Right ventricle myocardium inferior (tissue), 1 donor: ENCODE measurements at regions not wholly inside any gene's neighbourhood (a gene's known extent, or its start where the extent isn't known, plus 50 kb on each side); places are given as distances from the start of the nearest gene placed in this dataset.

Experiments used
- ATAC-seq: fragments of 200-7000 bp; cut with Tn5 transposase; one replicate; pipeline ENCODE4 v1.9.1; 2020; ENCODE audit warnings: mild to moderate bottlenecking, moderate library complexity
- DNase-seq: peaks from one replicate; pipeline ENCODE4 v3.0.0; 2021; ENCODE audit errors: missing footprints
- intact Hi-C: fragments of 100-400 bp; cut with DNase I; formaldehyde crosslinking; loops from one replicate; pipeline ENCODE4 v1.11.0; 2022
- donor health status: DM: no; HTN: yes; CAD: no; lungs with severe emphysema.

- intact Hi-C loops, result no loop called here
These were observed 123.7 kb downstream of the DAD1 start for GRCh38 chr14:22465201-22465840.

GRCh38 chr14:22464422-22465142, 124.4 kb downstream of the DAD1 start:
- intact Hi-C loops, result no loop called here
- DNase-seq (no peak), ATAC-seq (no peak)

More at GRCh38 chr14:22465201-22465840, 123.7 kb downstream of the DAD1 start:
- no peak for DNase-seq
- ATAC-seq, result no peak

- DNase-seq (peak; percentile 57), ATAC-seq (peak; percentile 56)
- intact Hi-C loops, result no loop called here
These were observed 125.3 kb downstream of the DAD1 start for GRCh38 chr14:22463763-22464173.

DNA sequence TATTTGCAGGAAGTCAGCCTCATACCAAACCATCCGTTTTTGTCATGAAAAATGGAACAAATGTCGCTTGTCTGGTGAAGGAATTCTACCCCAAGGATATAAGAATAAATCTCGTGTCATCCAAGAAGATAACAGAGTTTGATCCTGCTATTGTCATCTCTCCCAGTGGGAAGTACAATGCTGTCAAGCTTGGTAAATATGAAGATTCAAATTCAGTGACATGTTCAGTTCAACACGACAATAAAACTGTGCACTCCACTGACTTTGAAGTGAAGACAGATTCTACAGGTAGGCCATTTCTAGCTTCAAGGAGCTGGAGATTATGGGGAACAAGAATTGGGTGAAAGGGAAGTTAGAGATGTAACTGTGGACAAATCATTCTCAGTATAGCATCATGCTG, 126.1 kb downstream of the DAD1 start:
- intact Hi-C loops, result no loop called here

GRCh38 chr14:22460461-22461195, 128.4 kb downstream of the DAD1 start:
- ATAC-seq (no peak), DNase-seq (no peak)
- intact Hi-C loops, result no loop called here

More for the DNA sequence above, 126.1 kb downstream of the DAD1 start:
- ATAC-seq, result no peak
- no peak for DNase-seq

- ATAC-seq, result no peak
- intact Hi-C loops, result no loop called here
- no peak for DNase-seq
These were observed 130.3 kb downstream of the DAD1 start for GRCh38 chr14:22458737-22459136.

- intact Hi-C loops, result no loop called here
- DNase-seq, result no peak
- ATAC-seq, result no peak
These were observed 131.9 kb downstream of the DAD1 start for GRCh38 chr14:22456998-22457594.

GRCh38 chr14:22456421-22456820, 132.6 kb downstream of the DAD1 start:
- ATAC-seq, result no peak
- no peak for DNase-seq
- intact Hi-C loops, result no loop called here

GRCh38 chr14:22452330-22452729, 136.7 kb downstream of the DAD1 start:
- ATAC-seq, result no peak
- intact Hi-C loops, result no loop called here
- DNase-seq, result no peak

DNA sequence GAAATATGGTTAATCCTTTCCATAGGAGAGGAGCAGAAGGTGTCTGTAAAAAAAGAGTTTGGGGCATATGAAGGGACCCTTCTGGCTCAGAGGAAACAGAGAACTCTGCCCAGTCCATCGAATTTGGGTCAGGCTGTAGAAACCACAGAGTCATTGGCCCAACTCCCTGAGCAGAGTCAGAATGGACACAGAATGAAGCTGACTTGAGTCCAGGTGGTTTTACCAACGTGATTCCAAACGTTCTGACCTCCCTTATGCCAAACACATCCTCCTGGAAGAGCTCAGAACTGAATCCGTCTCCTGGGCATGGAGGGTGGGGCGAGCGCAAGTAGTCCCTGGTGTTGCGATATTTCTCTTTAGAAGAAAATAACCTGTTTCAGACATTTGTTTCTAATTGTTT, 138.8 kb downstream of the DAD1 start:
- ATAC-seq, result no peak
- intact Hi-C loops, result no loop called here
- no peak for DNase-seq

- ATAC-seq, result peak; percentile 58
- DNase-seq, result no peak
- intact Hi-C loops, result no loop called here
These were observed 139.5 kb downstream of the DAD1 start for GRCh38 chr14:22449600-22449905.

DNA sequence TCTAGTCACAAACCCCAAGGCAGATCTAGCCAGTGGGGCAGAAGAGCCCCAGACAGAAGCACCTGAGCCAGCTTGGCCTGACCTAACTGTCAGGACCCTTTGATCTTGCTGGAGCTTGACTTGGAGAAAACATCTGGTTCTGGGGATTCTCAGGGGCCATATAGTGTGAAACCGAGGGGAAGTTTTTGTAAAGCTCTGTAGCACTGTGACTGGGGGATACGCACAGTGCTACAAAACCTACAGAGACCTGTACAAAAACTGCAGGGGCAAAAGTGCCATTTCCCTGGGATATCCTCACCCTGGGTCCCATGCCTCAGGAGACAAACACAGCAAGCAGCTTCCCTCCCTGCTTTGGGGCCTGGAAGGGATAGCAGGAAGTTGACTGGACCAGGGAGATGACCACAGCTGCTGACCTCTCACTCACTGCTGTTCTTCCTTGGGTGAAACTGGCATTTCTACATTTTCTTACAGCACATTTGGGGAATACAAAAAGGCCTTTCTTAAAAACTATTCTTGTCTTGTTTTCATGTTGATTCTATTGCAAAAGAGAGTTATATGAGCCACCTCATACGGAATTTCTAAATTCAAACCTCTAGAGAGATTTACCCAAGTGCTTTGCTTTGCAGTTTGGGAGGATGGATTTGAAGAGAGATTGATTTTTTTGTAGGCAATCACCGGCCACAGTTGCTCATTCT, 140.0 kb downstream of the DAD1 start:
- no peak for DNase-seq
- intact Hi-C loops, result no loop called here
- ATAC-seq, result peak; percentile 80

DNA sequence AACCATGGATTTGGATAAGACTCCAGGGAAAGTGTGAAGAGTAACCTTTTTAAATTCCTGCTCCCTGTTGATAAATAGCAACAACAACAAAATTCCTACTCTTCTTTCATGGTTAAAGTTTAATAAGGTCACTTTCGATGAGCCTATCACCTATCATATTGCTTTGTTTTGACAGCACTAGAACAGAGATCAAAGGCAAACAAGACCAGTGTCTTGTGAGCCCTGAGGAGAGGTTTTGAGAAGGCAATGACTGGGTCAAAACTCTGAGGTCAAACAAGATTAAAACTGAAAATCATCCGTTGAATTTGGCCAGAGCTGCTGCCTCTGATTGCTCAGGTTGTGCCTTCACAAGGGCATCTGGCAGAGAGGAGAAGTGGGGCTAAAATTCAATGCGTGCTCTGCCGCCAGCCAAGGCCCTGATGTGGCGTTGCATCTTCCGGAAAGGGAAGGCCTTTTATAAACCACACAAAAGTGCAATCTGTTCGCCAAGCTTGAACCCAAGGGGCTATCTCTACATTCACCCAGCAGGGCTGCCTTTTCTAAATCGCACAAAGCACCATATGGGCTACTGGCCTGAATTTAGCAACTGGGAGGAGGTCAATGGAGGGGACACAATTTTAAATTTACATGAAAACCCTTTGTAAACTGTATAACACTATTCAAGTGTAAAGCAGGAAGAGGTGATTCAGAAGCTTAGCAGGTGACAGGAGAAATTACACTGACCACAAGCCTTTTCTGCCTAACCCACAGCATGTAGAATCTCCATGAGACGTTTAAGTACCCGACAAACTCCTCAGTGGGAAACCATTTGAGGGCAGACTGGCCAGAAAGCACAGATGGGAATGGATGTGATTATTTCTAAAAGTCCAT, 140.8 kb downstream of the DAD1 start:
- ATAC-seq (no peak), DNase-seq (peak; percentile 68)
- intact Hi-C loops, result no loop called here

- ATAC-seq, result no peak
- intact Hi-C loops, result no loop called here
These were observed 150.3 kb downstream of the DAD1 start for GRCh38 chr14:22438742-22439141.

GRCh38 chr14:22434901-22435550, 154.0 kb downstream of the DAD1 start:
- ATAC-seq, result no peak
- no peak for DNase-seq
- intact Hi-C loops, result loop anchor here (5.0 kb wide), 1 partner anchor 47 kb away; no protein-coding TSS in a partner anchor

More at GRCh38 chr14:22438742-22439141, 150.3 kb downstream of the DAD1 start:
- no peak for DNase-seq

GRCh38 chr14:22434030-22434429, 155.0 kb downstream of the DAD1 start:
- DNase-seq (no peak), ATAC-seq (no peak)
- intact Hi-C loops, result loop anchor here (5.0 kb wide), 1 partner anchor 48 kb away; no protein-coding TSS in a partner anchor

DNA sequence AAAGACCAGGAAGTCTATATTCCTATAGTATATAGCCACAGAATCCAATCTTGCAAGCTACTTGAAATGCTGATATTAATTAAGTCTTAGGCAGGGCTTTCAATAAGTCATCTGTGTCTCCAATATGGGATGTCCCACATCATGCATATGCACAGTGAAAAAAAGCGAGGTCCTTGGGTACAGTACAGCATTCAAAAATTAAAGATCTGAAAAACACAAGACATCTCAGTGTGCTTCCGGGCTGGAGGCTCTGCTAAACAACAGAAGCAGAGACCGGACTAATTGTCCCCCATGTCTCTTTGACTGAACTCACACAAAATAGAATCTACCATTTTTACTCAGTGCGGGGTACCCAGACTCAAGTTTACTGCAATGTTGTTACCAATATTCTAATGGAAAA, 156.0 kb downstream of the DAD1 start:
- intact Hi-C loops, result loop anchor here (5.0 kb wide), 1 partner anchor 49 kb away; no protein-coding TSS in a partner anchor
- no peak for ATAC-seq
- DNase-seq, result no peak
